NK-92 treated with Interleukin-12 subunit alpha and Interleukin-12 subunit beta, amount 100 ng/mL, for 24 hours (cell line): ENCODE measurements at regions not wholly inside any gene's neighbourhood (a gene's known extent, or its start where the extent isn't known, plus 50 kb on each side); places are given as distances from the start of the nearest gene placed in this dataset.

ENCODE experiments used
- DNase-seq: peaks from one replicate; lab custom pipeline; 2025; lab: John Stamatoyannopoulos, UW

DNA sequence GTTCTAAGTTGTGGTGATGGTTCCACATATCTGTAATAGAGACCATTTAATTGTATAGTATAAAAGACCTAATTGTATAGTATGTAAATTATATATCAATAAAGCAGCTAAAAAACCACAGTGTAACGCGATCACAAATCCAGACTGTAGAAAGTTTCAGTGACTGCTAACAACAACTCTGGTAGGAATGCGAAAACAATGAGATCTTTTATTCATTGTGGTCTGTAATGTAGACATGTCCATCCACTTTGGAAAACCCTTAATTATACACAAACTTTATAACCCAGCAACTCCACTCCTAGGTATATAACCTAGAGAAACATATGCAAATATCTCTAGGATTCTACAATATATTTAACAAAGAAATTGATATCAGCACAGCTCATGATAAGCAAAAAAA, 549.5 kb downstream of the SLITRK1 start:
- no peak for DNase-seq

DNA sequence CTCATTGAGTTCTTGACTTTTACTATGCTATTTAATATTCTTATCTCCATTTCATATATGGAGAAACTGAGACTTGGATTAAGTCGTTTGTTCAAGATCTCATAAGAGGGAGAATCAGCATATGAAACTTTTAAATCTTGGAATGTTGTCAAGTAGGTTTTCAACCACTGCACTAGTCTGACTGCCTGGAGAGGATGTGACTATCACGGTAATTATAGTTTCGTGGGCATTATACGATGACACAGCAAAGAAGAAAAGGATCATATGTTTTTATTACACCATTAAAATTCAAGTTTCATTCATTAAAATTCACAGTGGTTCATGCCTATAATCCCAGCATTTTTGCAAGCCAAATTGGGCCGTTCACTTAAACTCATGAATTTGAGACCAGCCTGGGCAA, 555.2 kb downstream of the SLITRK1 start:
- DNase-seq = no peak

DNA sequence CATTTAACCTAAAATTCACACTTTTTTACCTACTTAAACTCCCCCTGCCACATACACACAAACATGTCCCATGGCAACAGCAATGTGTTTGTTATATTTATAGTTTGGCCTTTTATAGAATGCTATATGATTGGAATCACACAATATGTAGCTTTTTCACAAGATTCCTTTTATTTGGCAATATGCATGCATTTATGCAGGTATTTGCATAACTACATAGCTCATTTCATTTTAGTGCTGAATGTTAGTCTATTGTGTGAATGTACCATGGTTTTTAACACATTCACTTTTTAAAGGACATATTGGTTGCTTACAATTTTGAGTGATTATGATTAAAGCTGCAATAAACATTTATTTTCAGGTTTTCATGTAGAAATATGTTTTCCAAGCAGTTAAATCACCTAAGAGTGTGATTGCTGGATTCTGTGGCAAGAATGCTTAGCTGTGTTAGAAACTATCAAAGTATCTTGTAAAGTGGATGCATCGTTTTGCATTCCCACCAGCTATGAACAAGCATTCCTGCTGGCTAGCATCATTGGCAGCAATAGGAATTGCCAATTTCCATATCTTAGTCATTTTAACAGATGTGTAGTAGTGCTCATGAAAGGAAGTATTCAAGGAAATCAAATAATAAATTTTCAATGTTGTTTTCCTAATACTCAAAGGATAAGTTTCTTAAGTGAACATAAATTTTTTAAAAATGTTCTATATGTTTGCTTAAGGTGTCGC, 557.0 kb downstream of the SLITRK1 start:
- DNase-seq = no peak

DNA sequence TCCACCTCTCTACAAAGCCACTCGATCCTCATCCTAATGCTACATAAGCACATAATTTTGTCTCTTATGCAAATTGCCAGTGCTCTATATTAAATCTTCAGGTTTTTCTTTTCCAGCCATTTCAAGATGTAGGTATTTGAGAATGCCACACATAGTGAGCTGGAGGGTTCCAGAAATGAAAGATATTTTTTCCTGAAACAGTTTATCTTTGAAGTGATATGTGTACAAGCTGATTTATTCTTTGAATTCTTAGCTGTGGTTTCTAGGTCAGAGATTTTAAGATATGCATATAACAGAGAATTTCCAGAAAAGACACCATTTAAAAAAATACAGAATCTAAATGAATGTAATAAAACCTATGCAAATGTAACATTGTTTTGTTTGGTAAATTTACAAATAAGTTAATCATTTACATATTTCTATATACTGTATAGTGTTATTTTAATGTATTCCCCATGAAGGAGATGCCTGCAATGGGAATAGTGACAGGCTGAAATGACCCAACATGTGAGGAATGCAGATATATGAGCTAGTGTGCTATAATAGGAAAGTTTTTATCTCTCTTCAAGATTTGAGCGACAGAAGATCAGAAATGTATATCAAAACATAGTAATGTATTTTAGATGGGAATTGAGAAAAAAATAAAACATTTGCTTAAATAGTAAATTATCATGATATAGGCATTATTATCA, 570.2 kb downstream of the SLITRK1 start:
- no peak for DNase-seq

DNA sequence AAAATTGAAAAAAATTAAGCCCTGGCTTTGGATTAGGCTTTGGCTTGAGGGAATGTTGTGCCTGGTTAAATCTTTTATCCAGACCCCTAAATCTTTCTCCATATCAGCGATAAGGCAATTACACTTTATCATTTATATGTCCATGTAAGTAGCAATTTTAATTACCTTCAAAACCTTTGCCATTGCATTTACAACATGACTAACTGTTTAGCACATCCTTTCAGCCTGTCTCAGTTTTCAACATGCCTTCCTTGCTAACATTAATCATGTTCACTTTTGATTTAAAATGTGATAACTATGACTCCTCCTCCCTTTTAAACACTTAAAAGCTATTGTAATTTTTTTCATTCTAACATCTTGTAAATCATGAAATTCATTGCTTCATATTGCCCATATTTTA, 583.7 kb downstream of the SLITRK1 start:
- DNase-seq = no peak

DNA sequence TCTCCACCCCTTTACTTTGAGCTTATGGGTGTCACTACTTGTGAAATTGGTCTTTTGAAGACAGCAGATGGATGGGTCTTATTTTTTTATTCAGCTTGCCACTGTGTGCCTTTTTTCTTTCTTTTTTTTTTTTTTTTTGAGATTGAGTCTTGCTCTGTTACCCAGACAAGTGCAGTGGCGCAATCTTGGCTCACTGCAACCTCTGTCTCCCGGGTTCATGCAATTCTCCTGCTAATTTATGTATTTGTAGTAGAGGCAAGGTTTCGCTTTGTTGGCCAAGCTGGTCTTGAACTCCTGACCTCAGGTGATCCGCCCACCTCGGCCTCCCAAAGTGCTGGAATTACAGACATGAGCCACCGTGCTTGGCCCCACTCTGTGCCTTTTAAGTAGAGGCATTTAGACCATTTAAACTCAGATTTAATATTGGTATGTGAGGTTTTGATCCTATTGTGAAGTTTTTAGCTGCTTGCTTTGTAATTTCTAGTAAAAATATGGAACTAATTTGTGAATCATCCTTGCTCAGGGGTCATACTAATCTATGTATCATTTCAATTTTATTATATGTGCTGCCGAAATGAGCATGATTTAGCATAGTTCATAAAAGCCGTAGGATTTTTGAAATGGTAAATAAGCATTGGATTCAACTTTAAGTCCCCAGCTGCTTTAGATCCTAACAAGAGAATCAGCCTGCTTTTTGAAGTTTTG, 584.5 kb downstream of the SLITRK1 start:
- no peak for DNase-seq

DNA sequence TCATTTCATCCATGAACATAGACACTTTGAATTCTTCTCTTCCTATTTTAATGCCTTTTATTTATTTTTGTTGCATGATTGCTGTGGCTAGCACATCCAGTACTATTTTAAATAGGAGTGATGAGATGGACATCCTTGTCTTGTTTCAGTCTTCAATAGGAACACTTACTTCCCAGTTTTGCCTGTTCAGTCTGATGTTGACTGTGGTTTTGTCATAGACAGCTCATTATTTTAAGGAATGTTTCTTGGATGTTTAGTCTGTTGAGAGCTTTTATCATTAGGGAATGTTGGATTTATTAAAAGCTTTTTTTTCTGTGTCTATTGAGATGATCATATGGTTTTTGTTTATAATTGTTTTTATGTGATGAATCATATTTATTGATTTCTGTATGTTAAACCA, 586.6 kb downstream of the SLITRK1 start:
- no peak for DNase-seq

DNA sequence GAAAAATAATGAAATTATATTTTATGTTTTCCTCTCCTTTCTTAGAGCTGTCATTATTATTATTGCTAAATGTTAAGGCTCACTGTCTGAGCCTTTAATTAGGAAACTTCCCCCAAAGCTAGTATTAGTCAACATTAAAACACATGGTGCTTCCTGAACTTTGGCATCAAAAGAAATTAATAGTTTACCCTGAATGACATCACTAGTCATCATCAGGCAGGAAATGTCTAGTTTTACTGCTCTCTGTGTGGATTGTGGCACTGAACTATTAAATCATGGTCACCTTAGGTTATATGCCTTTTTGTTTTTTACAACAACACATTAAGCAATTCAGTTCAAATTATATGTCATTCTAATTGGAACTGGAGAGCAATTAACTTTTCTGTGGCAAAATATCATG, 595.5 kb downstream of the SLITRK1 start:
- no peak for DNase-seq

DNA sequence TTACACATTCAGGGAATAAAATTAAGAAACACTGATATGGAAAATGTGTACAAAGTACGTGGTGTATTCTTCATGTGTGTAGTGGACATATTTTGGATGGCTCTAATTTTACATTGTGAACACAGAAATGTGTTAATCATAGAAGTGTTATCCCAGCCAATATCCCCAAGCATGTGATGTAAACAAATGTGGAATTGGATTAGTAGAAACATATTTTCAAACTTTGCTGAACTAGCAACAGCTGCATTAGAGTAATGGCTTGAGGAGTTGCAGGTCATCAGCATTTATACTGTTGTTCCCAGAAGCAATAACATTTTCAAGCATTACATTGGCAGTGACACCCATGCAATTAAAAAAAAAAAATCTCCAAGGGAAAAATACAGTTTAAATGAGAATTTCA, 600.6 kb downstream of the SLITRK1 start:
- DNase-seq = no peak

DNA sequence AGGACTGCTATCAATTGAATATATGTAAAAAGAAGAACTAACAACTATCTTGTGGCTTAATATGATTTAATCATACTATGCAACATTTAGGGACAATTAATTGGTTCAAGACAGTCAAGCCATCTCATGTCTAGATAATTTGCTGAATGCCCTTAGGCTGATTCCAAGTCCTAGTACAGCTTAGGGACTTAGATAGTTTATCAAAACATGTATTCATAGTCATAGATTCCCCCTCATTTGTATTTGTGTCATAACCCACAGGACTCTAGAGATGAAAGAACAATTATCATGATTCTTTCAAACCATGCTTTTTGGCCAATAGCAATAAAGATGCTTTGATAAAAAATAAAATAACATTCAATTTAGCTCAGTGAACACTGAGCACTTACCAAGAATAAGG, 607.6 kb downstream of the SLITRK1 start:
- DNase-seq = no peak

DNA sequence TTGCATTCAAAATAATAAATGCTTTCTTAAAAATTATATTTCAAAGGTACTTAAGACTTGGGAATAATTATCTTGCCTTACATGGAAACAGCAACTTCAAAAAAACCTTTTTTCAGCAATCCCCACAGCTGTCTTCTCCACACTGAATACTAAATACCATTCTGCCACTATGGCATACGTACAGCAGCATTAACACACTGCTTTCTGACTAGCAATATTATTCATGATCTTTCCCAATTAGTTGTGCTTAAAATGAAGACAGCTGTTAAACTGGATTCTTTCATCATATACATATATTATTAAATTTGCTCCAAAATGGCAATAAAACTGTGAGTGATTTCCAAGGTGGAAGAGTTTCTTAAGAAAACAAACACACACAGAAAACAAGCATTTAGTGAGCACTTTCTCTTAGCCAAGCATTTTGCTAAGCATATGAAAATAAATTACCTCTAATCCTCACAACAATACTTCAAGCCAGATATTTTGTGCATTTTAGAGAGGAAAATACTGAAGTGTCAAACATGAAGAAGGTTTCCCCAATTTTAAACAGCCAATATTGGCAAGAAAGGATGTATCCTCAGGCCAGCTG, 609.5 kb downstream of the SLITRK1 start:
- DNase-seq = no peak

DNA sequence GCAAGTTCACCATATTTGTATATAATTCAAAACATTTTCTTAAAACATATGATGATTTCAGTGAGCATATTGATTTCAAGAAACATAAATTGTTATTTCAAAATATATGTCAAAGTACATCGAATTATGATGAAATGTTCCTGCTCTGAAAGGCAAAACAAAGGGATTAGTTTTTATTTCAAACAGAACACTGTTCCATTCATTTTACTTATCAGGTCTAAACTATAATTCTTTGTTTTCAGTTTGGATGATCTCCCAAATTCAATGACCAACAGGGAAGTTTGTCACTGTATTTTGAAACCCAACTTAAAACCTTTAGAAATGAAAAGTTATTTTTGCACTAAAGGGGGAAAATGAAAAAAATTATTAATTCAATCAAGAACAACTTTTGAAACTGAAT, 610.2 kb downstream of the SLITRK1 start:
- DNase-seq = no peak

DNA sequence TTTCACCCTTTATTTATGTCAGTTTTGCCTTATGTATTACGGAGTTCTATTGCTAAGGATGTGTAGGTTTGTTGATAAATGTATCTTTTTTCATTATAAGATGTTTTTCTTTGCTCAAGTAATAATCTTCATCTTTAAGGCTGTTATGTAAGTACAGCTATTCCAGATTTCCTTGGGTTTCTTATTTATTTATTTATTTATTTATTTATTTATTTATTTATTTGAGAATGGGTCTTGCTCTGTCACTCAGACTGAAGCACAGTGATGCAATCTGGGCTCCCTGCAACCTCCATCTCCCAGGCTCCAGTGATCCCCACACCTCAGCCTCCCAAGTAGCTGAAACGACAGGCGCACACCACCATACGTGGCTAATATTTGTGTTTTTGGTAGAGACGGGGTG, 617.0 kb downstream of the SLITRK1 start:
- no peak for DNase-seq

DNA sequence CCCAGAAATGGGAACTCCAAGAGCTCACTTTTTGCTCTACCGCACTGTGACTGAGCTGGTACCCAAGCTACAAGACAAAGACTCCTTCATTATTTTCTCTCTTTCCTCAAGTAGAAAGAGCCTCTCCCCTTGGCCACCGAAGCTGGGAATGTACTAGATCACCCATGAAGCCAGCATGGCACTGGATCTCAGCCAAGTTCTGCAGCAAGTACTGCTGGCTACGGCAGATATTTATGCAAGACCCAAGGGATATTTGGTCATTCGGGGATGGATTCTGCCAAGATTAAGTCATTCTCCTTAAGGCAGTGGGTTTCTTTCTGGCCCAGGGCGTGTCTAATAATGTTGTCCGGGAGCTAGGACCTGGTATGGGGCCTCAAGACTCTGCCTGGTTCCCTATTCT, 633.5 kb downstream of the SLITRK1 start:
- DNase-seq = no peak

DNA sequence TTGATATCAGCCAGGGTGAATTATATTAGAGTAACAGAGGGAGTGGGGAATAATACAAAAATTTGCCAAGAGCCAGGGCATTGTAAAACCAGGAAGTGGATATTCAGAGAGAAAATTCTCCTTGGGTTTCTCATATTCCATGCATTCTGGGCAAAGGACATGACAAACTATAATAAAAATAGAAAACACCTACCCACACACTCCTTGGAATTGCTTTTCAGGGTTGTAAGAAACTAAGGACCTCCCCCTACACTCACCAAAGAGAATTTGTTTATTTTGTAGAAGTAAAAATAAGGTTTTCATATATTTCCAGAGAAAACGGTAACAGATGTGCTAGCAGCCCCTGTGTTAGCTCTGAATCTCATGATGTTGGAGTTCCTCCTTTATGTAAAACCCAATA, 649.6 kb downstream of the SLITRK1 start:
- DNase-seq = no peak

DNA sequence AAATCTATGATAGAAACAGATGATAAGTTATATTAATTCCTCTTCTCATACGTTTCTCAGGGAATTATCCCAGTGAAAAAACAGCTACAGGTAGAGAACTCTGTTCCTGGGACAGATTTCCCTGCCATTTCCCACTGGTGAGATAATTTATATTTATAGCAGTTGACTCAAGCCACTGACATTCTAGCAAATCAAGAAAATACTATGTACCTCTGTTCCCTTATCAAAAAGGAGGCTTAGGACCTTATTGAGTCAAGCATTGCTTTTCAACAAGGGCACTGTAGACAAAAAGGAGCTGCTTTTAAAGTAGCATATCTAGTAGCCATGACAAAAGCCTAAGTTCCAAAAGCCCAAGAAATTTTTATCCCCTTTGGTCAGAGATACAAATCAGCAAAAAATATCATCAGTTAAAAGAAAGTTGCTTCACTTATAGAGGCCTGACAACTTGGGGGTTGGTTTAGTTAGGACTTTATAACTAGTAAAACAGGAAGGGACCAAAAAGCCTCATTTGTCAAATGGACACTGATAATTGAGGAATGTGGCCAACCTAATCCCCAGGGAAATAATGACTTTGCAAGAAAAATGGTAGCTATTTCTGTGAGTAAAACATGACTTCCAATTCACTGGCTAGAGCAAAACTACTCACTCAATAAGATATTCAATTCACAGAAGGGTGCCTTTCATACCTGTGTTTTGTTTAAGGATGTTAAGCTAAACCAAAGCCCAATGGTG, 652.5 kb downstream of the SLITRK1 start:
- no peak for DNase-seq

DNA sequence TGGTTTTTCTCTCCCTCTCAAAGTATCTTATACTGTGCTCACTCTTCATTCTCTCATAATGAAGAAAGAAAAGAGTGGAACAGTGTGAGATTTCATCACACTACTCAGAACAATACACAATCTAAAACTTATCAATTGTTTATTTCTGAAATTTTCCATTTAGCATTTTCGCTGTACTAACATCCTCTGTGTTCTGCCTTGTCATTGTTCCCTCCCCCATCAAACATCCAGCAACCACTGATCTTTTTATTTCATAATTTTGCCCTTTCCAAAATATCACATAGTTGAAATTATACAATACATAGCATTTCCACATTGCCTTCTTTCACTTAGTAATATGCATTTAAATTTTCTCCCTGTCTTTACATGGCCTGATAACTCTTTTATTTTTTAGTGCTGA, 658.7 kb downstream of the SLITRK1 start:
- no peak for DNase-seq

DNA sequence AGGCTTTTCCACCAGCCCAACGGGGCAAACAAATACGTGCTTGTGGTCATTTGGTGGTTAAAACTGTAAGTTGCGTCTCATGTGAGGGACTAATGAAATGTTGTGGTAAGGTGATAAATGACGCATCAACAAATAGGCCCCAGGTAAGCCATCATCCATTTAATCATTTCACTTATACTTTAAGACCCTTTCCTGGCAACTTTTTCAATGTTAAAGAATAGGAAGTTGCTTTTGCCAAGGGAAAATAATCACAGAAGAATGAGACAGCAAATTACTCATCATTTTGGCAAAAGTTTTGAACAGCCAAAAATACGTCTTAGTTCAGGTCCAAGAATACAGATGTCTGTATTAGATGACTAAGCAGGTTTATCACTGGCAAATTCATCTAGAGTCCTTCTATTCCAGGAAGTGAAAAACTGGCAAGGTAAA, 660.4 kb downstream of the SLITRK1 start:
- DNase-seq = no peak

DNA sequence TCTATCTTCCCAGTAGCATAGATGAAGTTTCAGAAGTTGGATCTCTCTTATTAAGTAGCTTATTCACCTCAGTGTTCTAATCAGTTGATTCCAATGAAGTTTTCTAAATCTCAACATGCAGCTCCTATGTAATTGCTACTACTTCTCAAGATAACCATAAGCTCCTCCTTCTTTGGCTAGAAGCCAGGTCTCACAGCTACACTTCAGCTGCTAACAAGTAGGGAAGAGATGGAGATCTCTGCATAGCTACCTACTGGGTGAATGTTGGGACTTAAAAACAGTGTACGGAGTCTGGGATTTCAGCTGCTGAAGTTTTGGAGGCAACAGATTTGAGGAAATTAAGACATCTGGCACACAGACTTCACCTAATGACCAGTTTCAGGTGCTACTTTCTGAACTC, 661.0 kb downstream of the SLITRK1 start:
- DNase-seq = no peak

DNA sequence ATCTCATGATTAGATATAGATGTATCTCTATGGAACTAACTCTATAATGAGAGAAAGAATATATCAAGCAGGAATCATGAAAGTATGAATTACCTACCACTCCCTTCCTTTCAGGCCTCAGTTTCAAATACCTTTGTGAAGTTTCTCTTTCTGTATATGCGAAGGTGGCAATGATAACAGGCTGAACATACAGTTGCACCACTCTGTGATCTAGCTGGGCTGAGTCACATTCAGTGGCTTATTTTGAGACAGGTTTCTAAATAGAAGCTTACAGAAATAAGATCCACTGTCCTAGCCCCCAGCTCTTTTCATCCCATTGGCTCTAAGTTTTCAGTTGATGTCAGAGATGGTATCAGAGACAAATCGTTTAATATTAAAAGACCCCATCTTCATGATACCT, 662.0 kb downstream of the SLITRK1 start:
- DNase-seq = no peak

DNA sequence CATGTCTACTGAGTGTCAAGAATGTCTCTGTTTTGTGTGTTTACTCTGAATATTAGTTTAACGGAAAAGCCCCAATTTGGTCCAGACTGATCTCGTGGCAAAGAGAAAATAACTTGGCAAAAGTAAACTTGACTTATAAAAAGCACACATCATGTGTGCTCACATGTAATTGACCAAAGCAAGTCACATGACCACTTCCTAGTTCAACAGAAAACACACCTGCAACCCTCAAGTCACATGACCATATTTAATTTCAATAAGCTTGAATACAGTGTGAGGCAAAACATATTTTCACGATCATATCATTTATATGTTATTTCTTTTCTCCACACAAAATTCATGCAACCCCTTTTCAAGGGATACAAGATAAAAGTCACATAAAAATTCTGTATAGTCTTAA, 662.4 kb downstream of the SLITRK1 start:
- DNase-seq = no peak
